ENCODE measurements at regions not wholly inside any gene's neighbourhood (a gene's known extent, or its start where the extent isn't known, plus 50 kb on each side); places are given as distances from the start of the nearest gene placed in this dataset.
A peak's percentile ranks its signal among the peaks of the same experiment; 100 is the strongest.

DNA sequence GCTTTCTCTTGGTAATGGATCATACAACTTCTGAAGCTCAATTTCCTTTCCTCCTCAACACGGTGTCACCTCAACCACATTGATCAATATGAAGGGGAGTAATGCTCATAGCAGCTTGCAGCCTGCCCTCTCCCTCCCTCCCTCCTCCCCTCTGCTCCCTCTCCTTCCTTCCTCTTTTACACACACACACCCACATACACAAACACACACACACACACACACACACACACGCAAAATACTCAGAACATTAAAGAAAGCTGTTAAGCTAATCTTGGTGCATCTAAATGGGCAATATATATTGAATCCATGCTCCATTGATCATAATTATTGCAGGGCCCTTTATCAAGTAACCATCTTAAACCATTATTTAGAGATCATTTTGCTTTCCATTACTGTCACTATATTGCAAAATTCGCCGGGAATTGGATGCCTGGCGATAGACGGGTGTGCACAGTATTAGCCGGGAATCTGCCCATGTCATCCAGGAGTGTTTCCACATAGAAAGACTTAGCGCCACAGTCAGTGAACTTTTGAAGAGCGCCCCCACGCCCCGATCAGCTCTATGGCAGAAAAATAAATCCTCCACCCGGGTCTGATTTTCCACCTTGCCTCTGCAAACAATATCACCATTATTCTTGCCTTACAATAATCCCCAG lies 122.0 kb downstream of the PRLHR start:
- peaks cover 13 to 58% (median 30%) of the 10 kb centered on the region in 5 donors for H3K27me3 Mint-ChIP-seq
- DNase-seq, result no peak
- H3K4me1 Mint-ChIP-seq, result no peaks in the 10 kb centered on the region
- H3K9me3 Mint-ChIP-seq, result peaks cover 0 to 4% (median 0%) of the 10 kb centered on the region in 9 donors
- H3K36me3 Mint-ChIP-seq, result no peaks in the 10 kb centered on the region
- H3K4me3 Mint-ChIP-seq, result no peak overlapping the region
- H3K27ac Mint-ChIP-seq, result no peak overlapping the region
- POLR2A ChIA-PET, result no interaction called here
- no peak for ATAC-seq

DNA sequence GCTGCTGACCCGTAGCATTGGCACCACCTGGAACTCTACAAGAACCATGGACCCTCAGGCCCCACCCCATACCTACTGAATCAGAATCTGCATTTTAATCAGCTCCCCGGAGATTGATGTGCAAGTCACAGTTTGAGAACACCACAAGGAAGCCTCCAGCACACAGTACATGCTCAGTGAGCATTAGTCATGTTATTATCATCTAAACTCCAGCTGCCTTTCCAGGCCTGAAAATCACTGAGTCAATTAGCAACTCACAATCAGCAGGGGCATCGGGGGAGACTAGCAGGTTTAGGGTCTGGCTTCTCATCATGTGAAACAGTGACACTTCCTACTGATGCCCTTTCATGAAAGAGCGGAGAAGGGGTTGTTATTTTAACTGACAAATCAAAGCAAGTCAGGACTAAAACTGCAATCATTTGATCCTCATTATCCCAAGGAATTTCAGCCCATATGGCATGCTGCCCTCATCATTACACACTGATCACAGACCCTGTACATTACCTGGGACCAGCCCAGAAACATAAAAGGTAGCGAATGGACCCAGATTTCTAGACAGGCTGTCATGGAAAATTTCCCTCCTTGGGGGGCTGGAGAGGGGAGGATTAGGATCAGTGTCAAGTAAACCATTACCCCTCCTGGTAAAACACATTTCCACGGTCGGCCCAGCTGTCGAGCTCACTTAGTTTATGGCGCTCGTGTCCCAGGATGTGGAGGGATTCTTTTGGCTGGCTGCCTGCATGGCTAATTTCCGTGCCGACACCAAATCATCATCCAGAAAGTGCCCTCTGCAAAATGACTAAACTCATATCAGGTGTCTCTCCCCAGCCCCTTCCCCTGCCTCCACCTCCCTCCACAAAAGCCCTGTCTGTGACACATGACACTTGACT lies 122.8 kb downstream of the PRLHR start:
- Mint-ChIP-seq H3K27ac (no peak overlapping the region), H3K9me3 (peaks cover 0 to 4% (median 0%) of the 10 kb centered on the region in 9 donors), H3K36me3 (no peaks in the 10 kb centered on the region), H3K27me3 (peaks cover 13 to 63% (median 29%) of the 10 kb centered on the region in 5 donors), H3K4me3 (no peak overlapping the region), H3K4me1 (no peaks in the 10 kb centered on the region)
- DNase-seq, result no peak
- no peak for ATAC-seq
- POLR2A ChIA-PET, result no interaction called here

DNA sequence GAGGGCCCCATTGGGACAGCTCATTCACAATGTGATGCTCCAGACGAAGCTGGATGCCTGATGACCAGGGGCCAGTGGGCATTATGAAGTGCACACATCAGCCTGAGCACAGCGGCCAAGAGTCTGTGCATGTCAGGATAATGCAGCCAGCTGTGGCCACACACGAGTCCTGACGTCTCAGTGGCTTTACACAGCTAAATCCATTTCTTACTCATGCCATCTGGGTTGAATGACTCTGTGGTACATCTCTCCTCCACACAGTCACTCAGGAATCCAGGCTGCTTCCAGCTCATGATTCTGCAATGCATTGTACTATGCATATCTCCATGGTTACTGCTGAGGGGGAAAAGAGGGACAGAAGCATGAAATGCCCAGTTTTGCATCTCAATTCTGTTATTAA lies 123.6 kb downstream of the PRLHR start:
- H3K4me1 Mint-ChIP-seq, result no peaks in the 10 kb centered on the region
- no peak overlapping the region for H3K4me3 Mint-ChIP-seq
- H3K36me3 Mint-ChIP-seq, result no peaks in the 10 kb centered on the region
- H3K27ac Mint-ChIP-seq, result no peak overlapping the region
- DNase-seq (no peak), ATAC-seq (no peak)
- H3K27me3 Mint-ChIP-seq, result peaks cover 15 to 63% (median 29%) of the 10 kb centered on the region in 5 donors
- H3K9me3 Mint-ChIP-seq, result peaks cover 0 to 4% (median 0%) of the 10 kb centered on the region in 9 donors
- POLR2A ChIA-PET, result no interaction called here

DNA sequence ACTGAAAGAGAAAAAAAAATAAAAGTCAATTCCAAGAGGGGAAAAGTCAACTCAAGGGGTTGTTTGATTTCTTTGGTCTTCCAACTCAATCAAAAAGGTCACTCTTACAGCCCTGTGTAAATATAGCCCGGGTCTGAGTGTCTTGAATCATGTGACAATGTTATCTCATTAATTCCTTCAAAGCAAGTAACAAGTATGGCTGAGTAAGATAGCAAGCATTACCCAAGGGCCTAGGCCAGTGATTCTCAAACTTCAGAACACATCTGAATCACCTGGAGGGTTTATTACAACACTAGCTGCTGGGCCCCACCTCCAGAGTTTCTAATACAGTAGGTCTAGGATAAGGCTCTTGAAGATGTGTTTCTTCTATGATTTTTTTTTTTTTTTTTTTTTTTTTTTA lies 125.0 kb downstream of the PRLHR start:
- H3K27ac Mint-ChIP-seq, result no peak overlapping the region
- H3K27me3 Mint-ChIP-seq, result peaks cover 15 to 55% (median 30%) of the 10 kb centered on the region in 5 donors
- POLR2A ChIA-PET, result no interaction called here

DNA sequence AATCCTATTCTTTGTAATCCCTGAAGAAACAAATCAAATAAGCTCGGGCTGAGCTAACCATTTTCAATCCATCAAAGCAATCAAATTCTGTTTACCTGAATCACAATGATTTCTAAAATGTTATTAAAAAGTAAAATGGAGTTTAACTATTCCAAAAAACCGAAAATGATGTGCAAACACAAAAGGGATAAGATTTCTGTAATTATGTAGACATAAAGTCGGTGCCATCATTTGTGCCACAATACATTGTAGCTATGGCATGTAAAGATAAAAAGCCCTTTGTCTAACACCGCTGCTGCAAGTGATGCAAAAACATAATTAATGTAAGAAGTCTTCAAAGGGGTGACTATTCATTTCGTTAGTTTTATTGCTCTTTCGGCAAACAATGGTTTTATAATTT lies 125.1 kb upstream of the FAM204A start:
- ATAC-seq, result no peak
- POLR2A ChIA-PET, result no interaction called here
- DNase-seq, result no peak
- peaks cover 17 to 52% (median 35%) of the 10 kb centered on the region in 5 donors for H3K27me3 Mint-ChIP-seq
- no peak overlapping the region for H3K27ac Mint-ChIP-seq
- peaks cover 0 to 4% (median 0%) of the 10 kb centered on the region in 9 donors for H3K9me3 Mint-ChIP-seq
- no peaks in the 10 kb centered on the region for H3K4me1 Mint-ChIP-seq
- H3K4me3 Mint-ChIP-seq, result no peak overlapping the region
- H3K36me3 Mint-ChIP-seq, result no peaks in the 10 kb centered on the region

More for the DNA sequence above, 125.0 kb downstream of the PRLHR start:
- no peak for DNase-seq
- Mint-ChIP-seq H3K4me1 (no peaks in the 10 kb centered on the region), H3K9me3 (peaks cover 0 to 4% (median 0%) of the 10 kb centered on the region in 9 donors), H3K4me3 (no peak overlapping the region), H3K36me3 (no peaks in the 10 kb centered on the region)
- ATAC-seq, result no peak

DNA sequence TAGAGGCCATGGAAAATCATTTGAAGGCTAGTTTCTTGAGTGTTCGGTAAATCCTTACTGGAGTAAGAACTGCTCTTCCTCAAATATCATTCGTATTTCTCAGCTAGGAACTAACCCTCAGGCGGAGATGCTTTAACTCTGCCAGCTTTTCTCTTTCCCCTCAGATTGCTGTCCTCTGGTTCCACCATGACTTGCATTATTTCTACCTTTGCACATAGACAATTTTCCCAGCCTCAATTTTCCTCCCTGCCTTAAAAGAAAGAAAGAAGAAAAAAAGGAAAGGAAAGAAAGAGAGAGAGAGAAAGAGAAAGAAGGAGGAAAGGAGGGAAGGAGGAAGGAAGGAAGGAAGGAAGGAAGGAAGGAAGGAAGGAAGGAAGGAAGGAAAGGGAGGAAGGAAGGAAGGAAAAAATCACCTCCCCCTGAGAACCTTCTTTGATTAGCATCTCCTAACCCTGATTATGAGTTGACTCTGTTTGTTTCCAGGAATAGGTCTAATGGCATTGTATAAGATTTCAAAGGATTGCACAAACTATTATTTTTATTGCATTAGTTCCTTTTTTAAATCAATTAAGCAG lies 123.3 kb upstream of the FAM204A start:
- Mint-ChIP-seq H3K27ac (peak overlapping the region in 1 of 10 donors; percentile 1), H3K27me3 (peaks cover 23 to 59% (median 33%) of the 10 kb centered on the region in 5 donors), H3K4me1 (no peaks in the 10 kb centered on the region), H3K36me3 (no peaks in the 10 kb centered on the region), H3K9me3 (peaks cover 0 to 4% (median 0%) of the 10 kb centered on the region in 9 donors), H3K4me3 (no peak overlapping the region)
- ATAC-seq (no peak), DNase-seq (no peak)
- POLR2A ChIA-PET, result no interaction called here

DNA sequence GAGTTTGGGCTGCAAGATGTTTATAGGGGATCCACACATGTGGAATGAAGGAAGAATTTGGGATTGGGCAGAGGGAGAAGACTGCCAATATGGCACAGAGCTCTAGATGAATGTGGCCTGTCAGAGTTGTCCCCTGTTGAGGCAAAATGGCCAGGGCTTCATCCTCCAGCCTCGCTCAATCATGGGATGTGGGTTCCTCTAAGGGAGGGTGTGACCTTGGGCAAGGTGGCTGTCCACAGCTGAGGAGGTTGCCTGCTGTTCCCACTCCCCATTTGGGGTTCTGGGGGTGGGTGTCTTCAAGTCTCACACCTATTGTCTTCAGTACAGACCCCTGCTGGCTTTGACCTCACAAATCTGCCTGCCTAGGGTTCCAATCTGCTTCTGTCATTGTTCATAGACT lies 121.6 kb upstream of the FAM204A start:
- H3K4me3 Mint-ChIP-seq, result no peak overlapping the region
- H3K27me3 Mint-ChIP-seq, result peaks cover 26 to 62% (median 28%) of the 10 kb centered on the region in 5 donors
- no peak for DNase-seq
- H3K27ac Mint-ChIP-seq, result peak overlapping the region in 1 of 10 donors; percentile 14
- POLR2A ChIA-PET, result no interaction called here
- H3K9me3 Mint-ChIP-seq, result peaks cover 0 to 4% (median 0%) of the 10 kb centered on the region in 9 donors
- H3K36me3 Mint-ChIP-seq, result no peaks in the 10 kb centered on the region
- H3K4me1 Mint-ChIP-seq, result peaks cover 0 to 9% (median 4%) of the 10 kb centered on the region in 4 donors
- ATAC-seq, result no peak

DNA sequence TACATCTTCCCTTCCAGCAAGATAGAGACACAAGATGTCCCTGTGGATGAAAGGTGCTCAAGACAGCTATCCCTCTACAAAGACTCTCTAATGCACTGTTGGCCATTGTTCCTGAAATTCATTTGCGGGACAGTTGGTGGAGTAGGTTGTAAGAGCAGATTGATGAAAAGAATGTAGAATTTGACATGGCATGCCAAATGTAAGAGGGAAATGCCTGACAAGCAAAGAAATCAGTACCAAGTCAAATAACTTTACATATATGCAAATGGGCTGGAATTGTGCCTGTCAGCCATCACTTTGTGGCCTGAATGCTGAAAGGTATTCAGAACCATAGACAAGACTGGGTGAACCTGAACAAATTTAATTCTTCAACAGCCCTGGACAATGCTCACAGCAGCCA lies 120.3 kb upstream of the FAM204A start:
- H3K27me3 Mint-ChIP-seq, result peaks cover 21 to 54% (median 27%) of the 10 kb centered on the region in 5 donors

DNA sequence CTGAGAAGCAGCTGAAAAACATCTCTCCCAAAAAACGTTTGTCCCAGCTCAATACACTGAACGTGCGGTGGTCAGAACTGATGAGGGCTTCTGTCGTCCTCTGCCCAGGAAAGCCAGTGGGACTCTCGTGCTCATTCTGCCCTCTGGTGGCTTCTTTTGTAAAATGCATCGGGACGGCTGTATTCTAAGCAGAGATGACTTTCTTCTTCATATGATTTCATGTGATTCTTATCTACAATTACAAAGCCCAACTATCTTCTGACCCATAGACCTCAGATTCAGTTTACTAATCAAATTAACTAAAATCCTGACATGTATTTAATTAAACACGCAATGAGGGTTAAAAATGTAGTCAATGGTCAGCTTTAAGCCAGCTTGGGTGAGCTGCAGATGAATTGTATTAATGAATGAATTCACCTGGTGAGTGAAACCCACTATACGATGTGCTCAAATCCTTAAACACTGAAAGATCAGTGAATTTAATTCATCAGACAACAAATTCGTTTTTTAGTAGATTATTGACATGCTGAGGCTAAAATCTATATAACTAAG lies 117.6 kb upstream of the FAM204A start:
- Mint-ChIP-seq H3K27me3 (peaks cover 22 to 47% (median 26%) of the 10 kb centered on the region in 5 donors), H3K27ac (peak overlapping the region in 1 of 10 donors; percentile 73), H3K36me3 (peaks cover 0 to 2% (median 0%) of the 10 kb centered on the region in 3 donors), H3K9me3 (peaks cover 0 to 4% (median 0%) of the 10 kb centered on the region in 9 donors), H3K4me1 (peaks cover 0 to 9% (median 4%) of the 10 kb centered on the region in 4 donors), H3K4me3 (peak overlapping the region; percentile 40 to 67 (median 54))
- POLR2A ChIA-PET, result no interaction called here
- DNase-seq, result peak; percentile 12 to 65 (median 38)
- ATAC-seq, result peak; percentile 53 to 70

More for the DNA sequence above, 120.3 kb upstream of the FAM204A start:
- Mint-ChIP-seq H3K4me3 (no peak overlapping the region), H3K4me1 (peaks cover 0 to 9% (median 4%) of the 10 kb centered on the region in 4 donors), H3K36me3 (no peaks in the 10 kb centered on the region), H3K27ac (no peak overlapping the region), H3K9me3 (peaks cover 0 to 4% (median 0%) of the 10 kb centered on the region in 9 donors)
- POLR2A ChIA-PET, result no interaction called here
- ATAC-seq, result no peak
- DNase-seq, result no peak

DNA sequence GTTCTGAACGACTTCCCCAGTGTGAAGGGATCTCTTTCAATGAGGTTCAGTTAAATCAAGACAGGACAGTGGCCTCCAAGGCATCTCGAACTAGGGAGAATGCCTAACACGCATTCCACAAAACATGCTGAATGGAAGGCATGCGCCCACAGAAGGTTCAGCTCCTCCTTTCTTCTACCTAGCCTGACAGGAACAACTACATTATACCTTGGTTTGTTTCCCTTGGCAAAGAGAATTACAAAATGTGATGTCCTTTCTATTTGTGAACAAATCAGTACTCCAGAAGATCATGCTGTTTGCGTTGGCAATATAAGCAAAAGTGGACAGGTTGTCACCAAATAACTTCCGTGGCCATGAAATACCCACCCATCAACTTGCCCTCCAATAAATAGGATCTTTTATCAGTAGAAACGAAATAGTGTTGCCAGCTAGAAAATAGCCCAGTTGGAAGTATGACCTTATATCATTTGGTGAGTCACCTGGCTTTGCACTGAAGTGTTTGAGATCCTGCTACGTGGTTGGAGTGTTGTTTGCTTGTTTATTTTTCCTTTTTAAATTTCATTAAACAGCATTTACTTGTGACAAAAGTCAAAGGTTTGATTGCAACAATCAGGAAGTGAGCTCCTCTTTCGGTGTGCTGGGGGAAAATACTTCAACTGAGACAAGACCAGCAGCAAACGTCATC lies 117.0 kb upstream of the FAM204A start:
- ATAC-seq (no peak), DNase-seq (no peak)
- POLR2A ChIA-PET, result no interaction called here
- H3K4me1 Mint-ChIP-seq, result peaks cover 0 to 9% (median 4%) of the 10 kb centered on the region in 4 donors
- H3K27ac Mint-ChIP-seq, result peak overlapping the region in 1 of 10 donors; percentile 73
- H3K4me3 Mint-ChIP-seq, result peak overlapping the region; percentile 40 to 67 (median 54)
- peaks cover 0 to 4% (median 0%) of the 10 kb centered on the region in 9 donors for H3K9me3 Mint-ChIP-seq
- peaks cover 18 to 42% (median 23%) of the 10 kb centered on the region in 5 donors for H3K27me3 Mint-ChIP-seq
- H3K36me3 Mint-ChIP-seq, result peaks cover 0 to 2% (median 0%) of the 10 kb centered on the region in 3 donors

DNA sequence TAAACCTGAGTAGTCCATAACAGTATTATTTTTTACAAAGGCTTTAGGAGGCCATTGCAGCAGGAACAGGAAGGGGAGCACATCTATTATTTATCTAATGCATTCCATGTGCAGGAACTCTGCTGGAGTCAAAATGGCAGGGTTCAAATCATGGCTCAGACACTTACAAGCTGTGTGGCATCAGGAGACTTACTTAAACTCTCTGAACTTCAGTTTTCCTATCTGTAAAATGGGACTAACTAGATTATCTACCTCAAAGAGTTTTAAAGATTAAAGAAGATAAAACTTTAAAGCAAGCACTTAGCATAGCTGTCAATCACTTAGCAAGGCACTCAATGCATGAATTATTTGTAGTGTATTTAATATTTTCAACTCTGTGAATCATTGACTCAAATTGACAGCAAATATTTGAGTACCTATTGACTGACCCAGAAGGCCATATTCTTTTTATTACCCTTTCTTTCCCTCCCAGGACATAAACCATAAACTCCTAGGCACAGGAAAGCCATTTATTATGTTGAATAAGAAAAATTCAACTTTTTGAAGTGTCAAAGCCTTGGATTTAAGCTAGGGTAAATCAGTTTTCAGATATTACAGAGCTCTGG lies 115.8 kb upstream of the FAM204A start:
- ATAC-seq (no peak), DNase-seq (no peak)
- POLR2A ChIA-PET, result no interaction called here
- Mint-ChIP-seq H3K4me1 (peaks cover 0 to 9% (median 4%) of the 10 kb centered on the region in 4 donors), H3K27me3 (peaks cover 9 to 30% (median 22%) of the 10 kb centered on the region in 5 donors), H3K36me3 (peaks cover 0 to 2% (median 0%) of the 10 kb centered on the region in 3 donors), H3K9me3 (peaks cover 0 to 3% (median 0%) of the 10 kb centered on the region in 9 donors), H3K27ac (peak overlapping the region in 1 of 10 donors; percentile 40), H3K4me3 (no peak overlapping the region)

Measured in naive thymus-derived CD8-positive, alpha-beta T cell (primary cell).